HCT116 (cell line): ENCODE measurements at regions not wholly inside any gene's neighbourhood (a gene's known extent, or its start where the extent isn't known, plus 50 kb on each side); places are given as distances from the start of the nearest gene placed in this dataset.

Experiments used
- ATAC-seq: fragments of 200-7000 bp; cut with Tn5 transposase; 2 replicates; pipeline ENCODE4 v1.9.1; 2020; ENCODE audit warnings: mild to moderate bottlenecking, moderate library complexity
- BruUV-seq: library from RNA; stranded (reverse); fragments of 400-500 nt; replicated peaks from 2 replicates; lab custom pipeline; 2021; lab: Mats Ljungman, UMichigan
- CTCF ChIA-PET: fragments of 300-600 bp; sonication (Branson Sonifier 250); formaldehyde crosslinking; loops from one replicate; lab custom pipeline; 2021; ENCODE audit warnings: antibody characterized with exemption; lab: Charles Lee
- POLR2A ChIA-PET: fragments of 300-600, 350-600 bp; sonication (Branson Sonifier 250); formaldehyde crosslinking; loops from one replicate; lab custom pipeline; 2021; ENCODE audit warnings: antibody characterized with exemption; lab: Charles Lee
- RAD21 ChIA-PET, 2 experiments: fragments of 300-600 bp; sonication (Branson Sonifier 250); formaldehyde crosslinking; loops; one replicate each; lab custom pipeline; 2023; ENCODE audit warnings: low total read pairs in 2 of 2; ENCODE audit not compliant: uncharacterized antibody in 2 of 2, unreplicated experiment in 2 of 2, low non-redundant PET in 1 of 2; lab: Charles Lee
- DNase-seq: peaks from one replicate; pipeline ENCODE4 v3.0.0-alpha.2; 2010; ENCODE audit warnings: low read depth, low spot score
- H2AFZ ChIP-seq: fragments of 200-600 bp; shearing (Covaris generic), sonication (generic); 2 replicates; pipeline ENCODE4 v1.6.1; 2017; ENCODE audit warnings: low read depth, mixed run types, mixed read lengths, antibody characterized with exemption, low read length; ENCODE audit not compliant: poor library complexity, severe bottlenecking
- H3K27ac ChIP-seq: 2 replicates; pipeline ENCODE4 v1.5.1; 2012; ENCODE audit warnings: low read depth, low read length
- H3K27me3 ChIP-seq: fragments of 200-600 bp; sonication (generic); 2 replicates; pipeline ENCODE4 v1.6.1; 2016; ENCODE audit warnings: mixed run types, low read length, mixed read lengths; ENCODE audit not compliant: insufficient read depth
- H3K36me3 ChIP-seq, 2 experiments: fragments of 200-500 bp in 1 of 2; fragments of 200-600 bp in 1 of 2; sonication (Bioruptor generic) in 1 of 2; sonication (generic) in 1 of 2; 2 replicates each; pipeline versions ENCODE4 v1.5.1 to v1.6.1; 2014 to 2016; ENCODE audit warnings: low read length in 2 of 2, inconsistent platforms in 1 of 2, mixed read lengths in 1 of 2, mixed run types in 1 of 2; ENCODE audit not compliant: insufficient read depth in 2 of 2, control insufficient read depth in 1 of 2
- H3K4me1 ChIP-seq, 2 experiments: fragments of 200-600 bp in 1 of 2; sonication (generic) in 1 of 2; 2 replicates each; pipeline versions ENCODE4 v1.5.1 to v1.6.1; 2012 to 2017; ENCODE audit warnings: low read length in 2 of 2, inconsistent platforms in 1 of 2, mild to moderate bottlenecking in 1 of 2, mixed read lengths in 1 of 2, mixed run types in 1 of 2, moderate library complexity in 1 of 2; ENCODE audit not compliant: insufficient read depth in 2 of 2, control insufficient read depth in 1 of 2
- H3K4me2 ChIP-seq: fragments of 200-600 bp; sonication (generic); 2 replicates; pipeline ENCODE4 v1.6.1; 2017; ENCODE audit warnings: mixed run types, low read length, mixed read lengths
- H3K4me3 ChIP-seq, 2 experiments: fragments of 200-600 bp in 1 of 2; sonication (generic) in 1 of 2; replicated peaks in 1 of 2; 2 replicates each; pipeline ENCODE4 v1.5.1; 2011 to 2016; ENCODE audit warnings: low read length in 2 of 2, control low read depth in 1 of 2, low read depth in 1 of 2, mild to moderate bottlenecking in 1 of 2, mixed read lengths in 1 of 2, mixed run types in 1 of 2
- H3K79me2 ChIP-seq: fragments of 200-600 bp; sonication (generic); 2 replicates; pipeline ENCODE4 v1.6.1; 2017; ENCODE audit warnings: mild to moderate bottlenecking, mixed run types, low read length, moderate library complexity, mixed read lengths; ENCODE audit not compliant: insufficient read depth
- H3K9ac ChIP-seq: fragments of 200-600 bp; sonication (generic); 2 replicates; pipeline ENCODE4 v1.6.1; 2016; ENCODE audit warnings: low read length, mixed read lengths
- H3K9me2 ChIP-seq: fragments of 200-600 bp; sonication (generic), shearing (Covaris generic); 2 replicates; pipeline ENCODE4 v1.6.1; 2017; ENCODE audit warnings: mixed run types, mild to moderate bottlenecking, moderate library complexity; ENCODE audit not compliant: insufficient read depth
- H3K9me3 ChIP-seq, 2 experiments: fragments of 200-500 bp in 1 of 2; fragments of 200-600 bp in 1 of 2; sonication (Bioruptor generic) in 1 of 2; sonication (generic) in 1 of 2; 2 replicates each; pipeline ENCODE4 v1.6.1; 2014 to 2017; ENCODE audit warnings: low read length in 2 of 2, mixed read lengths in 2 of 2, inconsistent platforms in 1 of 2, low read depth in 1 of 2, mild to moderate bottlenecking in 1 of 2, mixed run types in 1 of 2, moderate library complexity in 1 of 2; ENCODE audit not compliant: control insufficient read depth in 1 of 2, insufficient read depth in 1 of 2
- H4K20me1 ChIP-seq: fragments of 200-600 bp; sonication (generic), shearing (Covaris generic); 2 replicates; pipeline ENCODE4 v1.6.1; 2017; ENCODE audit warnings: mixed run types, mild to moderate bottlenecking, moderate library complexity; ENCODE audit not compliant: insufficient read depth
- ATF3 ChIP-seq: IDR thresholded peaks from 2 replicates; pipeline ENCODE4 v1.6.1; 2012
- CEBPB ChIP-seq: IDR thresholded peaks from 2 replicates; pipeline ENCODE4 v1.6.1; 2012; ENCODE audit warnings: low read depth
- CTCF ChIP-seq, 3 experiments: fragments of 200-600 bp in 1 of 3; sonication (generic) in 1 of 3; IDR thresholded peaks in 2 of 3; conservative IDR thresholded peaks in 1 of 3; 2 replicates each; pipeline ENCODE4 v1.5.1; 2012 to 2017; ENCODE audit warnings: low read depth in 2 of 3, low read length in 2 of 3, antibody characterized with exemption in 1 of 3, borderline replicate concordance in 1 of 3, control low read depth in 1 of 3, mild to moderate bottlenecking in 1 of 3, mixed read lengths in 1 of 3, mixed run types in 1 of 3, moderate library complexity in 1 of 3; ENCODE audit not compliant: insufficient read depth in 1 of 3
- EGR1 ChIP-seq: IDR thresholded peaks from 2 replicates; pipeline ENCODE4 v1.6.1; 2012; ENCODE audit warnings: low read depth
- ELF1 ChIP-seq: IDR thresholded peaks from 2 replicates; pipeline ENCODE4 v1.6.1; 2012; ENCODE audit warnings: low read depth, borderline replicate concordance
- EZH2 ChIP-seq: fragments of 200-600 bp; sonication (generic); IDR thresholded peaks from 2 replicates; pipeline ENCODE4 v1.6.1; 2017; ENCODE audit warnings: antibody characterized with exemption, mixed run types
- EZH2phosphoT487 ChIP-seq: fragments of 200-600 bp; IDR thresholded peaks from 2 replicates; pipeline ENCODE4 v1.6.1; 2018; ENCODE audit warnings: antibody characterized with exemption, borderline replicate concordance
- FOSL1 ChIP-seq: IDR thresholded peaks from 2 replicates; pipeline ENCODE4 v1.6.1; 2012; ENCODE audit warnings: low read depth
- JUND ChIP-seq: IDR thresholded peaks from 2 replicates; pipeline ENCODE4 v1.6.1; 2012
- POLR2A ChIP-seq: IDR thresholded peaks from 2 replicates; pipeline ENCODE4 v1.7.0; 2011; ENCODE audit warnings: borderline replicate concordance; ENCODE audit not compliant: insufficient read depth, insufficient read length; ENCODE audit errors: extremely low read depth
- POLR2AphosphoS5 ChIP-seq: IDR thresholded peaks from 2 replicates; pipeline ENCODE4 v1.6.1; 2011; ENCODE audit warnings: mild to moderate bottlenecking, low read depth, low read length, moderate library complexity
- SIN3A ChIP-seq: IDR thresholded peaks from 2 replicates; pipeline ENCODE4 v1.6.1; 2012; ENCODE audit warnings: low read depth
- SP1 ChIP-seq: IDR thresholded peaks from 2 replicates; pipeline ENCODE4 v1.6.1; 2012; ENCODE audit warnings: low read depth
- ZFX ChIP-seq: fragments of 450-650 bp; IDR thresholded peaks from 2 replicates; pipeline ENCODE4 v1.6.1; 2017
- ZNF274 ChIP-seq: fragments of 200-500 bp; sonication (Bioruptor generic); IDR thresholded peaks from 2 replicates; pipeline ENCODE4 v1.6.1; 2014; ENCODE audit warnings: mild to moderate bottlenecking, low read depth, low read length, inconsistent platforms
- intact Hi-C: fragments of 100-400 bp; cut with micrococcal nuclease; formaldehyde crosslinking; loops from 2 replicates; pipeline ENCODE4 v1.10.0; 2022
- TF ChIP-seq, protein P1 (sequence below): IDR thresholded peaks from 2 replicates; pipeline ENCODE4 v1.6.1; 2011; ENCODE audit warnings: mild to moderate bottlenecking, low read length, moderate library complexity; ENCODE audit not compliant: insufficient replicate concordance; ENCODE audit errors: extremely low read depth

DNA sequence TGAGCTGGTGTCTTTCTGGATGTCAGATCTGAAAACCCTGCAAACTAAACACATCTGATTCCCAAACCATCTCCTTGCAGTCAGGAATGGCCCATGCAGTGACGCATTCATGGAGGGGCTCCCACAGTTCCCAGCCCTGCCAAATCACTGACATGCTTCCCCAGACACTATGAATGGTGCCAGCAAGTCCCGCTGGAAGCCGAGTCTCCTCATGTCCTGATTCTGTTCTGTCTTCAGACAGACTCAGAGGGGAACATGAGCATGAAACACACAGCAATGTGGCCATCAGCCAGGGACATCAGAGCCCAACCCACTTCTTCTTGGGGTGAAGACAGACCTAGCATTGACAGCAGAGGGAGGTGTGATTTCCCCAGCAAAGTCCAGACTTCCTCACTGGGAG lies 83.7 kb downstream of the TTC32 start:
- POLR2A ChIA-PET: no interaction called here
- Histone ChIP-seq H3K9me3 (no peaks in the 10 kb centered on the region), H3K79me2 (no peaks in the 10 kb centered on the region), H3K9me2 (no peaks in the 10 kb centered on the region), H3K27ac (no peak overlapping the region), H3K27me3 (0 out of 2 replicates have a peak, but pooled peaks cover 3% of the 10 kb centered on the region), H4K20me1 (no peaks in the 10 kb centered on the region), H3K4me2 (no peak overlapping the region), H3K4me1 (peaks cover 0 to 17% of the 10 kb centered on the region in 2 experiments), H3K36me3 (no peaks in the 10 kb centered on the region), H3K4me3 (no peak overlapping the region), H2AFZ (no peak overlapping the region), H3K9ac (no peak overlapping the region)
- CTCF ChIA-PET: no interaction called here
- DNase-seq (no peak), ATAC-seq (no peak)
- no TSS peak for BruUV-seq
- no peak for TF ChIP-seq EZH2phosphoT487
- no peak for TF ChIP-seq EZH2
- no peak for TF ChIP-seq SIN3A
- no peak for TF ChIP-seq ZNF274
- TF ChIP-seq ELF1: no peak
- RAD21 ChIA-PET: no interaction called here
- intact Hi-C loops: no loop called here

GRCh38 chr2:19815746-19816145 lies 86.0 kb downstream of the TTC32 start:
- intact Hi-C loops: no loop called here
- no peak overlapping the region for H2AFZ ChIP-seq
- DNase-seq (no peak), ATAC-seq (no peak)
- no peak overlapping the region for H3K9ac ChIP-seq
- H3K27me3 ChIP-seq: 0 out of 2 replicates have a peak, but pooled peaks cover 3% of the 10 kb centered on the region
- H3K4me3 ChIP-seq: no peak overlapping the region
- ChIA-PET RAD21 (no interaction called here), POLR2A (no interaction called here), CTCF (no interaction called here)
- H4K20me1 ChIP-seq: no peaks in the 10 kb centered on the region
- H3K4me2 ChIP-seq: no peak overlapping the region
- no TSS peak for BruUV-seq
- H3K9me2 ChIP-seq: no peaks in the 10 kb centered on the region
- no peak overlapping the region for H3K27ac ChIP-seq
- no peaks in the 10 kb centered on the region for H3K9me3 ChIP-seq
- H3K4me1 ChIP-seq: peaks cover 0 to 17% of the 10 kb centered on the region in 2 experiments
- H3K79me2 ChIP-seq: no peaks in the 10 kb centered on the region
- H3K36me3 ChIP-seq: no peaks in the 10 kb centered on the region
- TF ChIP-seq FOSL1: no peak
- TF ChIP-seq, protein P1, sequence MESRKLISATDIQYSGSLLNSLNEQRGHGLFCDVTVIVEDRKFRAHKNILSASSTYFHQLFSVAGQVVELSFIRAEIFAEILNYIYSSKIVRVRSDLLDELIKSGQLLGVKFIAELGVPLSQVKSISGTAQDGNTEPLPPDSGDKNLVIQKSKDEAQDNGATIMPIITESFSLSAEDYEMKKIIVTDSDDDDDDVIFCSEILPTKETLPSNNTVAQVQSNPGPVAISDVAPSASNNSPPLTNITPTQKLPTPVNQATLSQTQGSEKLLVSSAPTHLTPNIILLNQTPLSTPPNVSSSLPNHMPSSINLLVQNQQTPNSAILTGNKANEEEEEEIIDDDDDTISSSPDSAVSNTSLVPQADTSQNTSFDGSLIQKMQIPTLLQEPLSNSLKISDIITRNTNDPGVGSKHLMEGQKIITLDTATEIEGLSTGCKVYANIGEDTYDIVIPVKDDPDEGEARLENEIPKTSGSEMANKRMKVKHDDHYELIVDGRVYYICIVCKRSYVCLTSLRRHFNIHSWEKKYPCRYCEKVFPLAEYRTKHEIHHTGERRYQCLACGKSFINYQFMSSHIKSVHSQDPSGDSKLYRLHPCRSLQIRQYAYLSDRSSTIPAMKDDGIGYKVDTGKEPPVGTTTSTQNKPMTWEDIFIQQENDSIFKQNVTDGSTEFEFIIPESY: no peak
- TF ChIP-seq ZNF274: no peak
- TF ChIP-seq ELF1: no peak
- TF ChIP-seq EZH2: no peak
- no peak for TF ChIP-seq ZFX
- TF ChIP-seq CEBPB: no peak
- no peak for TF ChIP-seq SP1
- no peak for TF ChIP-seq POLR2A
- no peak for TF ChIP-seq CTCF (IDR thresholded peaks at IDR 0.05 in 2 of 3, conservative IDR thresholded peaks at IDR 0.05 in 1 of 3; ENCODE audit: borderline replicate concordance in 1 of 3, insufficient read depth in 1 of 3, low read depth in 2 of 3, low read length in 2 of 3)
- no peak for TF ChIP-seq ATF3
- TF ChIP-seq JUND: no peak
- no peak for TF ChIP-seq EGR1
- TF ChIP-seq POLR2AphosphoS5: no peak
